Hepatocyte (in vitro differentiated cells): ENCODE measurements at regions not wholly inside any gene's neighbourhood (a gene's known extent, or its start where the extent isn't known, plus 50 kb on each side); places are given as distances from the start of the nearest gene placed in this dataset.

Source experiments
- EZH2 ChIP-seq: fragments of 200-600 bp; sonication (generic); IDR thresholded peaks from 2 replicates; pipeline ENCODE4 v1.6.1; 2016; ENCODE audit warnings: antibody characterized with exemption, mild to moderate bottlenecking, borderline replicate concordance
- EZH2phosphoT487 ChIP-seq: fragments of 200-600 bp; sonication (generic); IDR thresholded peaks from one replicate; pipeline ENCODE4 v1.6.1; 2018; ENCODE audit warnings: antibody characterized with exemption, mild to moderate bottlenecking, low read depth, moderate library complexity; ENCODE audit not compliant: unreplicated experiment, severe bottlenecking
- TF ChIP-seq, protein P1 (sequence below): fragments of 200-600 bp; sonication (generic); IDR thresholded peaks from 2 replicates; pipeline ENCODE4 v1.5.1; 2016; ENCODE audit warnings: antibody characterized with exemption, mild to moderate bottlenecking; ENCODE audit not compliant: poor library complexity

DNA sequence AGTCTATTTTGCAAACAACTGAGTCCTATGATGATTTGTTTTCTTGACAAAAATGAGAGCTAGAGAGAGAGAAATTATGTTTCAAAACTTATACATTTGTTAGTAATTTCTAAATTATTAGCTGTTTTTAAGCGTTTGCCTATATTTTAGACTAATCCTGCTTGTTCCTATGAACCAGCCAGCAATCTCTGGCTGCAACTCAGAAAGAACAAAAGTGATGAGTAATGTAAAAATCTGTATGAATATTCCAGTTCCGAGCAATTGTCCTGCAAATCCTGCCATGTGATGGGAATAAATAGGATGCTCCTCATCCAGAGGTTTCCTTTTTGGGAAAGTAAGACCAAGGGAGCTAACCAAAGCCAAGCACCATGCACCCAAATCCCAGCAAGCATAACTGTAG lies 228.3 kb upstream of the GBE1 start:
- TF ChIP-seq EZH2 (no peak), EZH2phosphoT487 (no peak)
- TF ChIP-seq, protein P1, sequence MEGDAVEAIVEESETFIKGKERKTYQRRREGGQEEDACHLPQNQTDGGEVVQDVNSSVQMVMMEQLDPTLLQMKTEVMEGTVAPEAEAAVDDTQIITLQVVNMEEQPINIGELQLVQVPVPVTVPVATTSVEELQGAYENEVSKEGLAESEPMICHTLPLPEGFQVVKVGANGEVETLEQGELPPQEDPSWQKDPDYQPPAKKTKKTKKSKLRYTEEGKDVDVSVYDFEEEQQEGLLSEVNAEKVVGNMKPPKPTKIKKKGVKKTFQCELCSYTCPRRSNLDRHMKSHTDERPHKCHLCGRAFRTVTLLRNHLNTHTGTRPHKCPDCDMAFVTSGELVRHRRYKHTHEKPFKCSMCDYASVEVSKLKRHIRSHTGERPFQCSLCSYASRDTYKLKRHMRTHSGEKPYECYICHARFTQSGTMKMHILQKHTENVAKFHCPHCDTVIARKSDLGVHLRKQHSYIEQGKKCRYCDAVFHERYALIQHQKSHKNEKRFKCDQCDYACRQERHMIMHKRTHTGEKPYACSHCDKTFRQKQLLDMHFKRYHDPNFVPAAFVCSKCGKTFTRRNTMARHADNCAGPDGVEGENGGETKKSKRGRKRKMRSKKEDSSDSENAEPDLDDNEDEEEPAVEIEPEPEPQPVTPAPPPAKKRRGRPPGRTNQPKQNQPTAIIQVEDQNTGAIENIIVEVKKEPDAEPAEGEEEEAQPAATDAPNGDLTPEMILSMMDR = no peak
